KBM-7 (cell line): ENCODE measurements at regions not wholly inside any gene's neighbourhood (a gene's known extent, or its start where the extent isn't known, plus 50 kb on each side); places are given as distances from the start of the nearest gene placed in this dataset.

Experiments
- DNase-seq: peaks from one replicate; pipeline ENCODE4 v3.0.0-alpha.2; 2015
- in situ Hi-C: fragments of 300-500 bp; cut with MboI; formaldehyde crosslinking; loops from 2 replicates; pipeline ENCODE4 v1.14.3; 2020; ENCODE audit warnings: low sequenced_read_pairs, low pct_unique_long_range_greater_than_20kb, mixed read lengths

DNA sequence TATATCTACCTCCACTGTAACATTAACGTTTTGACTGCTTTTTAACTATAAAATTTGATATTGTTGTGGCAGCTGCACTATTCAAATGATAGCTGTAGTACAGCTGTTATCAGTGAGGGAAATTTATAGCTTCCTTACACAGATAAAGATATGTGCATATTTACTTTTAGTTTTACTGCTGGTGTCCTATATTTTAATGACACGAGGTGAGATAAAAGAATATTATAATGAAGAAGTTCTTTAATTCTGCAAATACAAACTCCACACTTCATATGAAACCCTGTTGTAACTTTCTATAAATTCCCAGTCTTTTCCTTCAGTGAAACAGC is 427.8 kb upstream of the ZEB2 start:
- no peak for DNase-seq
- in situ Hi-C loops, result no loop called here

DNA sequence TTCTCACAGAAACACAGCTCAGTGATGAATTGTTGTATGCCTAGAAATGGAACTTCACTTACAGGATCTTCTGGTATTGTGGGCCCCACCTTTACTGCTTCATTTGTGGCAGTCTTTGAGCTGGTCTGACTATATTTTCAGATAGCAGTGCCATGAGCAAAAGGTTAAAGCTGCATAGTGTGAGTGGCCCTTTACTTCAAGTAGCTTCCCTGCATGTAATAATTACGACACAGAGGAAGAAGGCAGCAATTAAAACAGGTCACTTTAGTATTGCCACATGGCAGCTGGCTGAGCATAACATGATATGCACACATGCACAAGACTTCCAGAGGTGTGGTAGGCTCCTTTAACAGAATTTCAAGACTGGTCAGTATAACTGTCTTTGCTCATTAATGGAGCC is 426.3 kb upstream of the ZEB2 start:
- in situ Hi-C loops, result no loop called here

DNA sequence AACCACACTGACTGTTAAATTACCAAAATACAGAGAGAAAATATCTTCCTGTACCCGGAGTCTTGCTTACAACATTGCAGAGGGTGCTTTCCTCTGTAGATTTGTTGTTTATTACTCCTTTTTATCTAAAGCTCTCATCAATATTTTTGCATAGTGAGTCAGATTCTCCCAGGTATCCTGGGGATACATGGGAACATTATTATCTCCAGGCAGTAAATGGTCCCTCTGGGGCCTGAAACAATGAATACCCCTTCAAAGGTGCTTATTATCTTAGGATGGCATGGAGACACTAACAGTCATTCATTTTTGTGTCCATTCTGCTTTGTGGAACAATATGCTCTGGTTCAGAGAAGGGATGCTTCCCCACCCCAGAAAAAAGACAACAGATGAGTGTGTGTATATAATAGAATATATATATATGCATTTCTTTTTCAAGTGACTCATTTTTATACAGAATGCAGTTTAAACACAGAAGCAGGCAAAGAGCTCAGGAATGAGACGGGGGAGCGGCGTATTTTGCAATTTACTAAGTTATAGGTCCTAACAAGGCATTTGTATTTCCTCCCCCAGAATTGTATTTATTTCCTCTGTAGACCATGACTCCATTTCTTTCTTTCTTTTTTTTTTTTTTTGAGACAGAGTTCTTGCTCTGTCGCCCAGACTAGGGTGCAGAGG is 424.8 kb upstream of the ZEB2 start:
- no peak for DNase-seq
- in situ Hi-C loops, result no loop called here

More for the DNA sequence above, 426.3 kb upstream of the ZEB2 start:
- DNase-seq, result no peak

DNA sequence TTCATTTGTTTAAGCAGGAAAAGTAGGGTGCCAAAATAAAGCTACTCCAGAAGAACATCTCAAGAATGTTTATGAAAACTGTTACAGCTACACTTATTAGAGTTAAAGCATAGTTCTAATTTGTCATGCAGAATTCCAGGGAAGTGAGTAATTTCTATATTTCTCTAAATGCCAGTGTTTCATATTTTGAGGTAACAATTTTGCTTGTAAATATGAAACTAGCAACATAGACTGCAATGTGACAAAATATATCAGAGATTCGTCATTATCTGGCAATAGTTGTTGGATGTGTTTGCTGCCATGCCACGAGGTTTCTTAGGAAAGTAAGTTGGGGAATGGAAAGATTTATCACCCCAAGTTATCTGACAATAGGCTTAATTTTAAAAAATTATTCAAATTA is 424.1 kb upstream of the ZEB2 start:
- in situ Hi-C loops, result no loop called here
- DNase-seq, result no peak

DNA sequence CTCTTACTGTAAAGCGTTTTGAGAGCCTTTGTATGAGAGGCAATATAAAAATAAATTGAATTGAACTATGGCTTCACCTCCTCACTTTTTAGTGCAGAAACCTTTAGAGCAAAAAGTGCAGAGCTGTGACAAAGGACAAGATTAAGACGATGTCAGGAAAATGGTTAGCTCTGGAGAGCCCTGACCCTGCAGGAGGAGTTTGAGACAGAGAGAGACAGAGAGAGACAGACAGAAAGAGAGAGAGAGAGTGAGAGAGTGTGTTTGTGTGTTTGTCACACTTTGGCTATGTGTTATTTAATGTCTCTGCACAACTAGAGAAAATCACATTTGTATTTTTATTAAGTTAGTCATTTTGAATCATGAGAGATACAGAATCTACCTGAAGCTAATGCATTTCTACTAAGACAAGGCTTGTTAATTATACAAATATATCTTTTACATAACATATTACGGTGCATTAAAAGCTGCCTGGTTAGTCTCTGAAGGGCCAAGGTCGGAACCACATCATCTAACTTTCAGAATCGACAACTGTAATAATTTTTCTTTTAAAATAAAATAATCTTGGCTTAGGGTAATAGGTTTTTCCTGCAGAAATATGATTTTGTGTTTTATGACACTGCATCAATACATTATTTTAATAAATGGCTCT is 423.5 kb upstream of the ZEB2 start:
- in situ Hi-C loops, result no loop called here
- DNase-seq, result no peak

DNA sequence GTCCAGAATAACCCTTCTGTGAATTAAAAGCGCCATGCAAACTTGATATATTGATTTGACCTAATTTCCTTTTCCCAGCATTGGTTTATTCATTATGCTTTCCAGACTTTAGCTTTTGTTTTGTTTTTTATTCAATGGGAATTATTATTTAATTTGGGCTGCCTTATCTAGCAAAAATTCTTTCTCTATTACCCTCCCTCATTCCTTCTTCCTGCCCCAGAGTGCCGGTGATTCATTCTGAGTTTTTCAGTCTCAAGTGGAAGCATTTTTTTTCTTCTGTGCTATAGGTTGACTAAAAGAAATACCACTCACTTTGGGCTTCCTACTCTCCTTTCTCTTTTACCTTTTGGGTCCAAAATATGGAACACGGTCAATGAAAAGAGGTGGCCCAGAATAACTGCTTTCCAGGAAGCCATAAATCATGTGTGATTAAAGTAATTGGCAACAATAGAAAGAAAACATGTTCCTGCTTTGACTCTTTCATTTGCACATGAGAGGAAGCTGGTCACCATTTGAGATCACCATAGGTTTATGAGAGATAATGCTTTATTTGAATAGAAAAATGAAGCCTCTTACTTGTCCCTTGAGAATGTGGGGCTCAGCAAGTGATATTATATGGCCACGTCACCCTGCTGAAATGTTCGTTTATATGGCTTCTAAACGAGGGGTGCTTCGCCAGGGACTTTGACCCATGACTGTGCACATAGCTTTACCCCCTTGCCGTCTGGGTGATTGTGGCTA is 422.8 kb upstream of the ZEB2 start:
- no peak for DNase-seq
- in situ Hi-C loops, result no loop called here

DNA sequence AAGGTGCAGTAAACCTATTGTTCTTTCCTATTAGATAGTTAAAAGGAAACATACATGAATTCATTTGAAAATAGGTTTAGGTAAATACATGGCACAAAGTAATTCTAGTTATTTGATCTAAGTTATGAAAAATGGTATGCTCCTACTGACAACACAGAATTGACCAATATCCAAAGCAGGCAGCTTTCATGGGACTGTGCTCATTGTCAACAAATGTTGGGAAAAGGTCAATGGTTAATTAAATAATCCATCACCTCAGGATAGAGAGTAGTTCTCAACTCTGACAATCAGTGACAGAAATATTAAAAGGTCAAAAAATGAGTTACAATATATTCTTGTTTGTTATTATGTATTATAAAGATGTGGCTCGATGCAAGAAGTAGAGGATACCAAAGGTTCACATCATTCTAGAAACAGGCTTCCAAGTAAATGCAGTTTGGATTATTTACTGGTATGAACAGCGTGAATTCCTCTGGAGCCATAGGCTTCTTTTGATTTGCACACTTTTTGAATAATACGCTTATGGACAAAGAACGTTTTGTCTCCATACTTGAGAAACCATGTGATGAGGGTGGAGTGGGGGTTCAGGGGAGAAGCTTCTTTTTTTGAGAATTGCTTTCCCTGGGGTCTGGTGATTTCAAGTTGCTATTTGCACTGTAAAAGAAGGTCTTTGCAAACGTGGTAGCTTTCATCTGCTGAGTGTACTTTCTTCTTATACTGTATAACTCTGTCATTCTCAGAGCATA is 422.0 kb upstream of the ZEB2 start:
- no peak for DNase-seq
- in situ Hi-C loops, result no loop called here

DNA sequence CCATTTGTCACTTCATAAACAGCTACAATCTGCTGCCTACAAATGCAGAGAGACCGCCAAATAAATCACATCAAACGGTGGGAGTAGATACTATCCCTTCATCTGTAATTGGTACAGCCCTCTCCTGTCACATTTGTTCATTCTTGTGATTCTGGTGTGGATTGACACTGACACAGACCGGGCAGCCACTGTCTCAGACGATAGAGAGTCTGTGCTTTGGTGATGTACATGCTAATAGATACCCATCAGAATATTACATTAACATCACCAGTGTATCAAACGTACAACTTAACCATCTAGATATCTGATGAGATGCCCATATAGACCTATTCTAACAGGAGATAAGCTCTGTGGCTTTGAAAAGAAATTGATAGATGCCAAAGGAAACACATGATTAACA is 419.7 kb upstream of the ZEB2 start:
- in situ Hi-C loops, result no loop called here
- DNase-seq, result no peak

DNA sequence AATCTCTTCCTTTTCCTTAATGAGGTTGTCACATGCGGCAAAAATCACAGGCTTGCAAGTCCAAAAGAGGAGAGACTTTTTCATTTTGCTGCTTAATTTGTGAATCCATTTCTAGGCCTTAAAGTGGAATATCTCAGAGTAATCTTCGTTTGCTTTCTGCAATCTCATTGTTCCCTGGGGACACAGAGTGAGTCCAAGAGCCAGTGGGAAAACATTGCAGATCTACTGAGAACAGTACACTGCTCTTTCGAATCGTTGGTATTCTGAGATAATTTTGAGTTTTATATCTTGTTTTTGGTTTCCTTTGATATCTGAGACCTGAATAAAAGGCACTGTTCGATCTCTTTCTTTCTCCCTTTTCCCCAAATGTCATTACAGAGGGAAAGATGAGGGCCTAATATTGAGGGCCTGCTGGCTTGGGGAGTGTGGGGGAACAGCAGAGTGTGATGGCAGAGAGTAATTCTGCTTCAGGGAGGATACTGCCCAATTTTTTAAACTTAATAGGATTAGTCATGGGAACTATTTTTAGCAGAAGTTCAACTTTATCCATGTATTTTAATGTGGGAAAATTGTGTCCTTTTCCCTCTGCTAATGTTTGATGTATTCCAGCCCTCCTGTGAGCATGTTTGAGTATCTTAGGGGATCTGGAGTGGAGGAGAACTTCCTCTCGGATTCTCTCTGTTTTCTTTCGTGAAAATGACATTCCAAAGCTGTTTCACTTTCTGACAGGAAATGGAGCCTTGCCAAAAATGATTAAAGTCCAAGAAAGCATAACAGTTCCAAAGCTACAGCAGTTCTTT is 418.2 kb upstream of the ZEB2 start:
- DNase-seq, result no peak
- in situ Hi-C loops, result no loop called here

DNA sequence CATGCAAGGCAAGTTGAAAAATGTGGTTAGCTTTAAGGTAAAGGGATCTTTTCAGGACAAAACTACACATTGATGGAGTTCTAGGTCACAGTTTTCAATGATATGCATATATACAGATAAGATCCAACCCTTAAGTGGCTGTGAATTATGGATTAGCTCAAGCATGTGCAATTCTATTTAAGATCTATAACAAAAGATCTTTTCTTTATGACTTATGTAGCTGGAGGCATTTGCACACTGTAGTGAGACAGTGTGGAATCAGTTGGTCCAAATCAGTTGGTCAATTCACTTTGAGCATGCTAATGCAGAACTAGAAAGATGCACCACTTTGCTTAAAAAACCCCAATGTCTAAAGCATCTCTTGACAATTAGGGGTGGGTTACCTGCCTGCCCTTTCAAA is 417.1 kb upstream of the ZEB2 start:
- in situ Hi-C loops, result no loop called here
- no peak for DNase-seq

DNA sequence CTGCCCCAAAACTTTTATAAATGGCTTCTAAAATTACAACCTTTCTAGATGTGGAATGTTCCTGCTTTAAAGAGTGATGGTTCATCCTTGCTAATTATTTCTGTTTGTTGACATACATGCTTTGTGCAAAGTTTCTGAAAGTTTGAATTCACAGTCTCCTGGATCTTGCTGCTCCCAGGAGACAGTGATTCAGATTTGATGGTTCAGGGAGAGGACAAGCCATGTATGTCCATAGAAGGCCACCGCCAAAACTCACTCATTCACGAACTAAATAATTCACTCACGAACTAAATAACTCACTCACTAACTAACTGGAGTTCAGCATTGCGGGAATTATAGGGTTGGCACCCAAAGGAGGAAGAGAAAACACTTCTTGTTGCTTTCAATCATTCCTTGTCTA is 416.5 kb upstream of the ZEB2 start:
- in situ Hi-C loops, result no loop called here
- DNase-seq, result no peak

DNA sequence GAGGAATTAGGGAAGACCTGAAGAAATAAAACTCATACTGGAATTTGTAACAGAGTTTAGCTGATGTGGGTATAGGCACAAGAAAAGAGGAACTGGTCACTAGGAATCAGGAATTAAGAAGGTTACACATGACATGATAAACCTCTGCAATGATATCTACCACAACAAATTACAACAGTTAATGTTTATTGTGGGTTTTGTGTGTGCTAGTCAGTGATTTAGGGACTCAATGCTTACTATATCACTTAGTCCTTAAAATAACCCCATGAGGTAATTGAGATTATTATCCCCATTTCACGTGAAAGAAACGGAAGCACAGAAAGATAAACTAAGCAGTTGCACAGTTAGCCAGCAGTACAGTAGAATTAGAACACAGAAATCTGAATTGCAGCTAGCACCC is 415.8 kb upstream of the ZEB2 start:
- peak; percentile 37 for DNase-seq
- in situ Hi-C loops, result no loop called here

DNA sequence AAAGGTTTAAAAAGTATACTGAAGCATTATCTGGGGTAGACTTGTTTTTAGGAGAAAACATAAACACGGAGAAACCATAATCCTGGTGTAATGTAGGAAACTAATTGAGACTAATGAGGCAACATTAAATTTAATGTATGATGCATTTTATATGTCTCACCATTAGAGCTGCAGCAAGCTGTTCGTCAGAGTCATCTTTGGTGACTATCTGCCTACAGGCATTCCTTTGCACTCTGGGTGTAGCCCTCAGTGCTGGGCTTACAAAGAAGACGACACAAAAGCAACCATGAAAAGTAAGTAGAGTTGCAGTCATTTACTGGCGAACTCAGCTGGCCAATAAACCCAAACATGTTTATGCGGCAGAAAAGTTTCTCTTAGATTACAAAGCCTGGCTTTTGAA is 415.3 kb upstream of the ZEB2 start:
- in situ Hi-C loops, result no loop called here
- DNase-seq, result no peak

DNA sequence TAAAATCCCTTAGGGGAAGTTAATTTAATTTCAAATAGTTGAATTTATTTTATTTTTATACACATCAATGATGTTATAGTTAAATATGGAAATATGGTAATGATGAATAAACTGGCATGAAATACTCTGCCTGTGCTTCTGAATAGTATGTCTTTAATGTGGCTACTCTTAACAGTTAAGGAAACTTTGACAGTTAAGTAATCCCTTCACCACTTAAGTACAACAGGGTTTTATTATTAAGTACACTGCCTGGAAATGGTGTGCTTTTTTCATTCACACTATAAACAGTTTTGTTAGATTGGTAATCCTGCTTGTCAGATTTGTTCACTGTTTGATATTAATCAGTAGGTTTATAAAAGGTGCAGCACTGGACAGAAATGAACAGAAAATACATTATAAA is 412.0 kb upstream of the ZEB2 start:
- in situ Hi-C loops, result no loop called here
- DNase-seq, result no peak

DNA sequence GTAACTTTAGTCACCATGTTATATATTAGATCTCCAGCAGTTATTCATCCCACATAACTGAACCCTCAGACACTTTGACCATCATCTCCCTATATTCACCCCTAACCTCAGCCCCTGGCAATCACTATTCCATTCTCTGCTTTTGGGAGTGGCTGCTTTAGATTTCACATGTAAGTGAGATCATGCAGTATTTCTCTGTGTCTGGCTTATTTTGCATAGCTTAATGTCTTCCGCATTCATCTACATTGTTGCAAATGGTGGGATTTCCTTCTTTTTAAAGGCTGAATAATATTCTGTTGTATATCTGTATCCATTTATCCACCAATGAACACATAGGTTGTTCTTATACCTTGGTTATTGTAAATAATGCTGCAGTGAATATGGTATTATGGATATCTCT is 411.6 kb upstream of the ZEB2 start:
- no peak for DNase-seq
- in situ Hi-C loops, result no loop called here

DNA sequence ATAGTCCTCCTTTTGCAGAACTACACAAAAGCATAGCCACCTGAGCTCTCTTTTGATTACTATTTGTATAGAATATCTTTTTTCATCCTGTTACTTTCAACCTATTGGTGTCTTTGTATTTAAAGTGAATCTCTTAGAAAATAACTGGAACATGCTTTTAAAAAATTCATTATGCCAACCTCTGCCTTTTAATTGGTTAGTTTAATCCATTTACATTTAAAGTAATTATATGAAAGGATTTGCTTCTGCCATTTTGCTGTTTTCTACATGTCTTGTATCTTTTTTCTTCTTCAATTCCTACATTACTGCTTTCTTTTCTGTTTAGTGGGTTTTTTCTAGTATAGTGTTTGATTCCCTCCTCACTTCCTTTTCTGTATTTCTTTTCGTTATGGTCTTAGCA is 407.5 kb upstream of the ZEB2 start:
- no peak for DNase-seq
- in situ Hi-C loops, result no loop called here

DNA sequence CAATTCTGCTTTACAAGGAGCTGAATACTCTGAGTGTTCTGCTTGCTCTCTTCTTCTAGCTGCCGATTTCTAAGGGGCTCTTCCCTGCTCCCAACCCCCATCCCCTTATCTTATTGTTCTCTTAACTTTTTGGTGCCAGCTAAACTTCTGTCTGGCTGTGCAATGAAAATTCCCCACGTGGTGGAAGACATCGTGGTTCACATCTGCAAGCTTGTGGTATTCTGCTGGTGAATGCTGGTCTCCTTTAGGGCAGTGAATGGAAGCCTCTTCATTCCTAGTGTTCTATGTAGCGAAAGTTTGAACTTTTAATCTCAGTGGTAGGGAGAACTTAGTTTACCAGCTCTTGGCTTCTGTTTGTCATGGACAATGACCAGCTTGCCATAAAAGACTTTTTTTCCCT is 406.0 kb upstream of the ZEB2 start:
- DNase-seq, result no peak
- in situ Hi-C loops, result no loop called here

DNA sequence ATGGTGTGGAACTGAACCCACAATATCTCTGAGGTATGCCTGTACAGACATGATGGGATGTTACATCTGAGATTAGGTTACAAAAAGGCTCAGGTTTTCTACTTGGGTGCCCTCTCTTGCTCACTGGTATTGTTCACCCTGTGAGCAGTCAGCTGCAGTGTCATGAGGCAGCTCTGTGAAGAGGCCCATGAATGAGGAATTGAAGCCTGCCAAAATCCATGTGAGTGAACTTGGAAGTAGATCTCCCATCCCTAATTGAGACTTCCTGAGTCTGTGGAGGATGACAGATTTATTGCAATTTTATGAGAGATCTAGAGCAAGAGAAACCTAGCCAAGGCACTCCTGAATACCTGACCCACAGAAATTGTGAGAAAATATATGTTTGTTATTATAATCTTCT is 404.9 kb upstream of the ZEB2 start:
- DNase-seq, result no peak
- in situ Hi-C loops, result no loop called here

DNA sequence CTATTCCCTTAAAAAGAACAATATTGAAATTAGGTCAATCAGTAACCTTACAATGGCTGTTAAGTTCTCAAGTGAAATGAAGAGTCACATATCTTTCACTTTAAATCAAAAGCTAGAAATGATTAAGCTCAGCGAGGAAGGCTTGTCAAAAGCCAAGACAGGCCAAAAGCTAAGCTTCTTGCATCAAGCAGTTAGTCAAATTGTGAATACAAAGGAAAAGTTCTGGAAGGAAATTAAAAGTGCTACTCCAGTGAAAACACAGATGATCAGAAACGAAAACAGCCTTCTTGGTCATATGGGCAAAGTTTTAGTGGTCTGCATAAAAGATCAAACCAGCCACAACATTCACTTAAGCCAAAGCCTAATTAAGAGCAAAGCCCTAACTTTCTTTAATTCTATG is 402.6 kb upstream of the ZEB2 start:
- DNase-seq, result no peak
- in situ Hi-C loops, result no loop called here
